ENCODE measurements at regions not wholly inside any gene's neighbourhood (a gene's known extent, or its start where the extent isn't known, plus 50 kb on each side); places are given as distances from the start of the nearest gene placed in this dataset.

DNA sequence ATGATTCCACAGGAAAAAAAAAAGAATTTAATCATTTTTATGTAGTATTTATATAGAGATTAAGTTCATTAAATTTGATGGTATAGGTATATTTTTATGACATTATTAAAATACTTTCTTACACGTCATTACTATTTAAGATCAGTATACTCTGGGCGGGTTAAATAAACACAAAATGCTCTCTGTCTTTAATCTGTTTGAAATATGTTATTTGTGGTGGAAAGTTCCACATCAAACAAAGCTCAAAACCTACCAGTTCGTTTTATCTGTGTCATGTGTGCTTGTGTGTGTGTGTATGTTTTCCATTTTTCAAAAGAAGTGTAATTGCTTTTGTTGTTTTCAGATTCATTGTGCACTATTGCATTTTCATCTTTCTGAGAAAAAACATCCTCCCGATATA, 488.5 kb downstream of the ANKRD7 start:
- no peak for DNase-seq

DNA sequence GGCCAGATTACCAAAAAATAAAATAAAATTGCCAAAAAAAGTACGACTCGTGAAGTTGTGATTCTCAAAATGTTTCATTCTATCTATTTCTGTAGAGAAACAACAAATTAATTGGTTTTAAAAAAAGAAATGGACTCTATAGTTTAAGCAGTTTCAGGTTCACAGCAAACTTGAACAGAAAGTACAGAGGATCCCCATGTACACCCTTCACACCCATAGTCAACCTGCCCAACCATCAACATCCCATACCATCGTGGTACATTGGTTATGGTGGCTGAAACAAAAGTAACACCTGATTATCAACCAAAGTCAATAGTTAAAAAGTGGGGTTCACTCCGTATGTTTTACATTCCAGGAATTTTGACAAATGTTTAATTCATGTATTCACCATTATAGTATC, 496.1 kb downstream of the ANKRD7 start:
- DNase-seq: no peak

GRCh38 chr7:118731854-118732253, 507.4 kb downstream of the ANKRD7 start:
- DNase-seq: no peak

- no peak for DNase-seq
These were observed 510.0 kb downstream of the ANKRD7 start for GRCh38 chr7:118734541-118734940.

DNA sequence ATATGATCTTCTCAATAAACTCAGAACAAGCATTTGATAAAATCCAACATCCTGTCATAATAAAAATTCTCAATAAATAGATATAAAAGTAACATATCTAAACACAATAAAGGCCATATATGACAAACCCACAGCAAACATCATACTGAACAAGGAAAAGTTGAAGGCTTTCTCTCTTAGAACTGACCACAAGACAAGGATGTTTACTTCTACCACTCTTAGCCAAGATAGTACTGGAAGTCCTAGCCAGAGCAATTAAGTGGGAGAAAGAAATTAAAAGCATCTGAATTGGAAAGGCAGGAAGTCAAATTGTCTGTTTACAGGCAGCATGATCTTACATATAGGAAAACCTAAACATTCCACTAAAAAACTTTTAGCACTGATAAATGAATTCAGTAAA, 510.9 kb downstream of the ANKRD7 start:
- DNase-seq: no peak

DNA sequence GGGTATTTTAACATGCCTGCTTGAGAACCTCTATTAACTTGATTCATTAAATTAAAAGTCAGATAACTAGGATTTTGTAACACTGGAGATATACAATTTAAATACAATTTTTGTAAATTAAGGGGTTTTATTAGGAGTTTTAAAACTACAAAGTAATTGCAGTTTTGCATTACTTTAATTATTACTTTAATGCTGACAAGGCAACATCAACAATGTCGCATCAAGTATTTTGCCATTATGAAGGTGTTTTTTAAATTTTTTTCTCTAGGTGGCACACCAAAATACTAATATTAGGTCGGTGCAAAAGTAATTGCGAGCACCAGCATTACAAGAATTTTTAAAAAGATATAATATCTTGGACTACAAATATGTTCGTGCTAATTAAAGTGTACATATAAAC, 513.4 kb downstream of the ANKRD7 start:
- DNase-seq: no peak

GRCh38 chr7:118745927-118746326, 521.4 kb downstream of the ANKRD7 start:
- no peak for DNase-seq

DNA sequence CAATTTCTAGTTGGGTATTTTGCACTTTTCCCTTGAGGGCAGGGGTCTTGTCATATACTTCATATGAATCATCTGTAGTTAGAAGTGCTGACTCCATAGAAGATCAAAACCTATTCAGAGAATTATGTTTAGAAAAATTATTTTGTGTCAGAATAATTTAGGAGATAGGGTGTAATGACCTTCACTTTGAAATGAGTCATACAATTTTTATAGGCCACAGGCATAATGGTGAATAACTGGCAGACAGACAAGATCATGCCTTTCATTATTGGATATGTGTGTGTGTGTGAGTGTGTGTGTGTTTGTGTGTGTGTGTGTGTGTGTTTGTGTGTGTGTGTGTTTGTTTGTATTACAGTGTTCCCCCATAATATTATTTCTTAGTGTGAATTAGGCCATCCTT, 523.0 kb downstream of the ANKRD7 start:
- no peak for DNase-seq

DNA sequence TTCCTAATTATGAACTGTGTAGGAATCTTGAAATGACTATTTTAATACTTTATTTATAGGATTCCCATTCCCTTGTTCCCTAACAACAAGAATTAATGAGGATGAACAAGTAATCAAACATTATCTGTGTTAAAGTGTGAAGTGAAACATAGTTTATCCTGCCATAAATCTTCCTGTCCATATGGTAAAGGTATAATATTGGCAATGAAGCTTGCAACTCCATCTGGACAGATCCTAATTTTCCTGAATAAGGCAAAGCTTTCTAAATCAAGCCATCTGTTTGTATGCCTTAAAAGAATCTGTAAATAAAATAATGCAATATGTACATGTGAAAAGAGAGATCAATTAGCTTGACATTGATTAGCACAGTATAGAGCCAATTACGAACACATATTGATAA, 529.0 kb downstream of the ANKRD7 start:
- DNase-seq: no peak

DNA sequence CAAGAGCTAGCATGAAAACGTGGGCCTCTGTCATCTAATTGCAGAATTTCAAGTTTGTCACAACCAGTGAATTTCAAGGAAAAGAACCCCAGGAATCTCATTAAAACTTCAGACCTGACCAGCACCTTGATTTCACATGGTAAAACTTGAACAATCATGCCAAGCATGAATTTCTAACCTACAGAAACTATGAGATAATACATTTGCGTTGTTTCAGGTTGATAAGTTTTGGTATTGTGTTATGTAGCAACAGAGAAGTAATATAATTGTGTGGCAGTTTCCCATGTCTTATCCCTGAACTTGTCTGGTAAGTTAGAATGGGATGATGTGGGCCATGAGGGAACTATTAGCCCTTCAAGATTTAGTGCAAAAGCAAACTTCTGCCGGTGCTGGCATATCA, 530.1 kb downstream of the ANKRD7 start:
- DNase-seq: no peak

- DNase-seq: no peak
These were observed 530.6 kb downstream of the ANKRD7 start for GRCh38 chr7:118755067-118755625.

- no peak for DNase-seq
These were observed 532.6 kb downstream of the ANKRD7 start for GRCh38 chr7:118757066-118757465.

- DNase-seq: no peak
These were observed 534.1 kb downstream of the ANKRD7 start for GRCh38 chr7:118758582-118758981.

- no peak for DNase-seq
These were observed 535.4 kb downstream of the ANKRD7 start for GRCh38 chr7:118759921-118760320.

GRCh38 chr7:118762451-118762850, 537.9 kb downstream of the ANKRD7 start:
- DNase-seq: no peak

DNA sequence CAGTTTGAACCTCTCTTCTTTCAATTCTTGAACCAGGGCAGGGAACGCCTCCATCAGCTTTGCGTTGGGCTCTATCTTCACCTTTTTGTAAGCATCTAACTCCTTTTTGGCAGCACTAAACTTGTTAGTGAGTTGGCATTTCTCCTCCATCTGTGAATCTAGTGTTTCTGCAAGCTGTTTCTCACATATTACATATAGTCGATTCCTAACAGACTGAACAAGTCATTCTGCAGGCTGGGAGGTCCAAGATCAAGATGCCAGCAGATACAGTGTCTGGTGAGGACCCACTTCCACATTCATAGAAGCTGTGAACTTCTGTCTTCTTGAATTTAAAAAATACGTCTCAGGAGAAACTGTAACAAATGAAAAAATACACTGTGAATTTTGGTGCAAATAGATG, 539.7 kb downstream of the ANKRD7 start:
- DNase-seq: no peak

- DNase-seq: no peak
These were observed 547.2 kb downstream of the ANKRD7 start for GRCh38 chr7:118771672-118772071.

DNA sequence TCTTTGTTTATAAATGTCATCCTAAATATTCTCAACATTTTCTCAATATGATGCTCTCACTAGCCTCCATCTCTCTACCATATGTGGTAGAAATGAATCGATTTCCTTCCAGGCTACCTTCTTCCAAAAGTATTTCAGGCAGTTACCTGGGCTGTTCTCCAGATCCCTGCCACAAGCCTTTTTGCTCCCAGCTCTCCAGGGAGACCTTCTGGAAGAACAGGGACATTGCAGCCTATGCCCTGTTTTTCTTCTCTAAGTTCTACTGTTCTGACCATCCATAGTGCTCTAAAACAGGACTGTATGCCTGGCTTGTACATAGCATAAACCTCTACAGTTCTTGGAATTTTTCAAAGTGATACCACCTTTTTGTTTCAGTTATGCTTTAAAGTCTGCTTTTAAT, 552.8 kb downstream of the ANKRD7 start:
- no peak for DNase-seq

- DNase-seq: no peak
These were observed 568.2 kb downstream of the ANKRD7 start for GRCh38 chr7:118792682-118793081.

- no peak for DNase-seq
These were observed 569.1 kb downstream of the ANKRD7 start for GRCh38 chr7:118793582-118793981.

GRCh38 chr7:118794419-118794818, 569.9 kb downstream of the ANKRD7 start:
- no peak for DNase-seq

DNA sequence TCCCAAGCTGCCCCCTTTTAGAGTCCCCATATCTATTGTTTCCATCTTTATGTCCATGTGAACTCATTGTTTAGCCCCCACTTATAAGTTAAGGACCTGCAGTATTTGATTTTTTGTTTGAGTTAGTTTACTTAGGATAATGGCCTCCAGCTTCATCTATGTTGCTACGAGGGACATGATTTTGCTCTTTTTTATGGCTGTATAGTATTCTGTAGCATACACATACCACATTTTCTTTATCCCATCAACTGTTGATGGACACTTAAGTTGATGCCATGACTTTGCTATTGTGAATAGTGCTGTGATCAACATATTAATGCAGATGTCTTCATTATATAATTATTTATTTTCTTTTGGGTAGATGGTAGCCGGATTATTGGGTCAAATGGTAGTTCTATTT, 576.9 kb downstream of the ANKRD7 start:
- no peak for DNase-seq

GRCh38 chr7:118802726-118803125, 578.2 kb downstream of the ANKRD7 start:
- no peak for DNase-seq

DNA sequence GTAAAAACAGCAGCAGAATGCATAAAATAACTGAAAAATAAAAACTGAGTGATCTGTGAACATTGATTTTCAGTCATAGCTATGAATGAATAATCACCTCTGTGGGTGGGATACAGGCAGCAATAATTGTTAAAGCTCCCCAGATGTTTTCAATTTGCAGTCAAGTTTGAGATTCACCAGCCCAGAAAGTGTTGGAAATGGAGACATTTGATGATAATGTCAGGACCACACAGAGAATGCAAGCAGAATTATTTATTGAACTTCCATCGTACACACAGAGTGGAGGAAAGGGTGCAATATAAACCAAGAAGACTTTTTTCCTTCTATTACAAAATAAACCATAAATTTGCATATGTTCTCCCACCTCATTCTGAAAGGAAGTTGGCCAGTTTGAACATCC, 601.7 kb downstream of the ANKRD7 start:
- no peak for DNase-seq

DNA sequence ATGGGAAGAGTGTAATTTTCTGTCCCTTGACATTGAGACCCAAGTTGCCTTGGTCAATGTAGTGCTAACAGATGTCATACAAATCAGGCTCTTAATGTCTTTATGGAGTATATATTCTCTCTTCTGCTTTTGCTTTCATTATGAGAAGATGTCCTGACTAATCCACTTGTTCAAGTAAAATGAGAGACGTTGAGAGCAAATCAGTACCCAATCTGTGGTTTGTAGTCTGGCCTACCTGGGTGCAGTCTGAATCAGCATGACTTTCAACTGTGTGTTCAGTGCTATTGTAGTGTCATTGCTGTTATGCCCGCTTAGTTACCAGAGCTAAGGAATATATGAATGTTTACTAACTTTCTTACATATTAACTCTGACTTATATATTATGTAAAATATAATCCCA, 612.4 kb downstream of the ANKRD7 start:
- DNase-seq: no peak

DNA sequence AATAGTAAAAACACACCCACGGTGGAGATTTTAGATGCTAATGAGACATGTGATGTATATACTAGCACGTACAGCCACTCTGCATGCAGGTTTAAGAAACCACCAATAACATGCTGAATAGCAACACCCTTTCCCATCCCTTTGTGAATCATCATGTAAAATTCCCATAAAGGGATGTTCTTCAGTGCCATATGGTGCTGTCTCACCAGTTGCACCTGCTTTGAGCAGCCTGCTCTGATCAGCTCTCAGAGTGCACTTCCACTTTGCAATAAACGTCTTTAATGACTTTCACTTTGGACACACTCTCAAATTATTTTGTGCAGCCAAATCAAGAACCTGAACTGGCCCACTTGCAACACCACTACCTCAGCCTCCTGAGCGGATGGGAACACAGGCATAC, 615.0 kb downstream of the ANKRD7 start:
- DNase-seq: no peak

Data from kidney glomerular epithelial cell (primary cell).